HG03521 (cell line): ENCODE measurements at regions not wholly inside any gene's neighbourhood (a gene's known extent, or its start where the extent isn't known, plus 50 kb on each side); places are given as distances from the start of the nearest gene placed in this dataset.

Source experiments
- ATAC-seq: cut with Tn5 transposase; IDR thresholded peaks from one replicate; pipeline ENCODE4 v1.9.1; 2021; ENCODE audit warnings: mild to moderate bottlenecking, moderate library complexity; ENCODE audit not compliant: unreplicated experiment

- no peak for ATAC-seq
These were observed 140.1 kb upstream of the ASB18 start for GRCh38 chr2:236404346-236404745.

DNA sequence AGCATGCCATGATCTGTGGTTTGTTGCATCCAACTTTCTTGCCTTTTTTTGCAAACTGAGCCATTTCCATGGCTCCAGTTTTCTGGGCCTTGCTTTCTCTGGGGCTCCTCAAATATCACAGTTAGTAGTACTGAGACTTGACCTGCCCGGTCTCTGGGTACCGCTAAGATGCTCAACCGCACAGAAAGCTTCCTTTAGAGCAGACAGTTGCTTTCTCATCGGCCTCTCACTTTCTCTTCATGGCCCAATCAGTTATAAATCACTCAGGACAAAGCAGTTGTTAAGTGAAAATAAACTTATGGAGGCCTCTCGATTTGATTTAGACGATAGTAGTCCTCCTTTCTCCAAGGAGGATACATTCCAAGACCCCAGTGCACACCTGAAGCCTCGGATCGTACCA lies 141.2 kb upstream of the ASB18 start:
- no peak for ATAC-seq

- ATAC-seq, result no peak
These were observed 143.9 kb upstream of the ASB18 start for GRCh38 chr2:236408090-236408489.

GRCh38 chr2:236408786-236409185 lies 144.6 kb upstream of the ASB18 start:
- no peak for ATAC-seq

DNA sequence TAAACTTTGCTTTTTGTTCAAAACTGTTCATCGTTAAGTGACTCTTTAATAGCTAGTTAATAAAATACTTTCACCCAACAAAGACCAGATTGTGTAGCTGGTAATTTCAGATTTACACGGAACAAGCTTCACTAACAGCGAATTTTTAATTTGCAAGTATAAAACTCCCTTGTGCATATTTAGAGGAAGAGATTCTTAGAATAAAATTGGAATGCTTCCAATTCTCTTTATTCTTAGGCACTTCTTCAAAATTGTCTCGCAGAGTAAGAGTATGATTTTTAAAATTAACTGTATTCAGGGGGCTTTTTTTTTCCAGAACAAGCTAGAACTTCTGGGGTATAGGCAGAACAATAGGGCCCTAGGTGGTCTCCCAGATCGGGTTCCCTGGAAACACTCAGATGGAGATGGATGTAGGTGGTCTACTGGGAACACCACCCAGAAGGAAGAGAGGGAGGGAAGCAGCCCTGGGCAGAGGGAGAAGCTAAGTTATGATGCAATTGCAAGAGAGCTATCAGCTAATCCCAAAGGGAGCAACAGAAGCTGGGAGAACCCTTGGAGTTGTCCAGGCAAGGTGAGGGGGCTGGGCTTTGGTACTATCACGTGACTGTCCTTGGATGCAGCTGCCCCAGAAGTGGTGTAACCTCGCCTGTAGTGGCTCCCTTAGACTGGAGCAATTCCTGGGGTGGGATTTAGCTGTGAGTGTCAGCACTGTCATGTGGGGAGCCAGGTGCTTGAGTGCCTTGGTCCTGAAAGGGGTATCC lies 151.7 kb upstream of the ASB18 start:
- ATAC-seq, result no peak

DNA sequence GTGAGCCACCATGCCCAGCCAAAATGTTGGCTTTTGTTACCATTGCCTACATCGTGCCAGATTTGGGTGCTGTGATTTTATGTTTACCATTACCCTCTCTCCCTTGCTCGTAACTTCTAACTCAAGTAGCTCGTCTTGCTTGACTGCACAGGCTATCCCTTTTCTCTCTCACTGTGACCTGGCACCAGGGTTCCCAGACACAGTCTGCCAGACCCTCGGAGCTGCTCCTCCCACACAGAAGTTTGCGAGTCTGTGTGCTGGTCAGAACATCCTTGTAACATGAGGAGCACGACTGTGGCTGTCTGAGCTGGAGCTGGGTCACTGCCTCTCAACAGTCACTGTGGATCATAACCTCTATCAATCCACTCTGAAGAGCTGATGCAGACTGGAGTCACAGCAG lies 152.5 kb upstream of the ACKR3 start:
- ATAC-seq, result no peak

- no peak for ATAC-seq
These were observed 139.0 kb upstream of the ACKR3 start for GRCh38 chr2:236430584-236430983.

- no peak for ATAC-seq
These were observed 135.0 kb upstream of the ACKR3 start for GRCh38 chr2:236434593-236434992.

DNA sequence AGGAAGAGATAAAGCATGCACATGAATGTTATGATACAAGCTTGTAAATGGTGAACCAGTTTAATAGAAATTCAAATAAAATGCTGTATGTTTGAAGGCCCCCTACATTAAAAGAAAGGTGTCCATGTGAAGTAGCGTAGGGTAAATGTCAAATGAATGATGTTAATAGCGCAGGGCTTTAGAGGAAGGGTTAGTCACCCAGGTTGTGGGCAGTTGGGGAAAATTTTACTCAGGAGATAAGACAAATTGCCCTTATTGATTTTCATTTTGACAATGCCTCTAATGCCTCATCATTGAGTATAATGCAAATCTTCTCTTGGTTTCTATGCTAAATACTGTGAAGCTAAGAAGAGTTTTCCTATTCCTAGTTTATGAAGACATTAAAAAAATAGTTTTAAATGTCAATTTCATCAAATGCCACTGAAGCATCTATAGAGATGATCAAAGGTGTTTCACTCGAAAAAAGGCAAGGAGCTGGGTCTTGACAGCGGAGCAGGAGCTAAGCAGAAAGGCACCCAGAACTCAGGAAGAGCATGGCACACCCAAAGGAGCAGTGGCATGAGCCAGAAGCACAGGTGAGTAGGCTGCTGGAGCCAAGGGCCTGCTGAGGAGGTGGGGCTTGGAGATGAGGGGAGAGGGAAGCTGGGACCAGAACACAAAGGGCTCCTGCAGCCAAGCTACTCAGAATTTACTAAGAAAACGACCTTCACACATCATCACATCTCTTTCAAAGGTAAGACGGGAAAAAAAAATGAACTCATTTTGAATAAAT lies 129.3 kb upstream of the ACKR3 start:
- ATAC-seq, result no peak

DNA sequence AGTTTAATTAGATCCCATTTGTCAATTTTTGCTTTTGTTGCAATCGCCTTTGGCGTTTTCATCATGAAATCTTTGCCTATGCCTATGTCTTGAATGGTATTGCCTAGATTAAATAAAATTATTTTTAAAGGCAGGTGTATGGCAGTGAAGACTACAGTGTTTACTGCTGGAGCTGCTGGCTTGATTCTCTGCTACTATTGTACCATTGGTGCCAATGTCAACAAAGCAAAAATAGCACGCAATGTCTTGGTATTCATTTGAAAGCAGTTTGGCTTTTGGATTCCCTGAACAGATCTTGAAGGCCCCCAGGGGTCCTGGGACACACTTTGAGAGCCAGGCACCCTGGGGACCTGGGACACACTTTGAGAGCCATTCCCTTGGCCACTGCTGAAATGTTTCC lies 125.4 kb upstream of the ACKR3 start:
- ATAC-seq, result no peak

DNA sequence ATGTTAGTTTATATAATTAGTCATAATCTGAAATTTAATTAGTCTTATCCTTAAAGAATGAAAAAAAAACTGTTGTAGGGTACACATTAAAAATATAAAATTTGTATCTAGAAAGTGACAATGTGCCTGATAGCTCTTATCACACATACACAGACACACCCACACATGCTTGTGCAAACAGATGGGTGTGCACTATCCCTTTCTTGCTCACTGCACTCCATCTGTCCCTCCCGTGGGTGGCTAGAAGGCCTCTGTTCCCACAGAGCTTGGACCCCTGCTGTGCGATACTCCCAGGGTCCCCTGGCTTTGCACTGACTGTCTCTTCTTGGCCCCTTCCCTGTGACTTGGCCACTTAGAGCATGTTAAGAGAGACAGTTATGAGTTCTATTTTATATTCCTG lies 123.9 kb upstream of the ACKR3 start:
- ATAC-seq, result no peak

- no peak for ATAC-seq
These were observed 123.1 kb upstream of the ACKR3 start for GRCh38 chr2:236446521-236446920.

GRCh38 chr2:236449167-236449761 lies 120.4 kb upstream of the ACKR3 start:
- ATAC-seq, result no peak

- no peak for ATAC-seq
These were observed 117.4 kb upstream of the ACKR3 start for GRCh38 chr2:236452238-236452637.

- ATAC-seq, result no peak
These were observed 115.5 kb upstream of the ACKR3 start for GRCh38 chr2:236454076-236454475.

DNA sequence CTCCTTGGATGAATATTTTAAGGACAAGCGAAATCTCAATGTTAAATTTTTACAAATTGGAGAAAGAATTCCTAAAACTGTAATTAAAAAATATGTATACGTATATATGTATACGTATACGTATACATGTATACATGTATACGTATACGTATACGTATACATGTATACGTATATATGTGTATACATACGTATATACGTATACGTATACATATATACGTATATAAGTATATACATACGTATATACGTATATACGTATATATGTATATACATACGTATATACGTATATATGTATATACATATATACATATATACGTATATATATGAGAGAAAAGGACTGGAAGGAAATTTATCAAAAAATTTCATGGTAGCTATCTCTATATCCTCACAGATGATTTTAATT lies 110.2 kb upstream of the ACKR3 start:
- ATAC-seq, result no peak

GRCh38 chr2:236464140-236464539 lies 105.5 kb upstream of the ACKR3 start:
- ATAC-seq, result no peak

GRCh38 chr2:236472720-236473495 lies 96.7 kb upstream of the ACKR3 start:
- ATAC-seq, result no peak

- ATAC-seq, result no peak
These were observed 95.9 kb upstream of the ACKR3 start for GRCh38 chr2:236473691-236474090.

GRCh38 chr2:236479814-236480213 lies 89.8 kb upstream of the ACKR3 start:
- no peak for ATAC-seq

DNA sequence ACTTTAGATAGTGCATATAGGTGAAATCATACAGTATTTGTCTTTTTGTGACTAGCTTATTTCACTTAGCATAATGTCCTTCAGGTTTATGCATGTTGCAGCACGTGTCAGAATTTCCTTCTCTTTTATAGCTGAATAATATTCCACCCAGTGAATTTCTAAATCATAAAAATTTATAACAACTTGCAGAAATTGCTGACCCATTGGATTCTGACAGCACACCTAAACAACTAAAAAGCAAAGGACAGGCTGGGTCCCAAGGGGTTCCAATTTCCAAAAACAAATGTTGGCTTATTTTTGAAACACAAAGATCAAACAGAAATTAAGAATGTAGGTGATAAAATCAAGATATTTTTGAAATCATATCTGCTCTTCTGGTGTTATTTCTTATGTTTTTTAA lies 86.5 kb upstream of the ACKR3 start:
- no peak for ATAC-seq
